Umbilical cord (tissue), 1 donor: ENCODE measurements at regions not wholly inside any gene's neighbourhood (a gene's known extent, or its start where the extent isn't known, plus 50 kb on each side); places are given as distances from the start of the nearest gene placed in this dataset.
A peak's percentile ranks its signal among the peaks of the same experiment; 100 is the strongest.

Source experiments
- DNase-seq: peaks from one replicate; pipeline ENCODE4 v3.0.0-alpha.2; 2015; ENCODE audit warnings: low spot score

GRCh38 chr17:33776304-33776703 is 478.8 kb upstream of the CCL2 start:
- DNase-seq: no peak

- DNase-seq: no peak
Measured at GRCh38 chr17:33776903-33777302, 478.2 kb upstream of the CCL2 start.

- DNase-seq: no peak
Measured at GRCh38 chr17:33777674-33778073, 477.4 kb upstream of the CCL2 start.

- no peak for DNase-seq
Measured at GRCh38 chr17:33778505-33779233, 476.4 kb upstream of the CCL2 start.

- peak; percentile 50 for DNase-seq
Measured at GRCh38 chr17:33779234-33779591, 475.9 kb upstream of the CCL2 start.

GRCh38 chr17:33785281-33785680 is 469.8 kb upstream of the CCL2 start:
- no peak for DNase-seq

GRCh38 chr17:33786478-33786877 is 468.6 kb upstream of the CCL2 start:
- DNase-seq: no peak

GRCh38 chr17:33789658-33790057 is 465.4 kb upstream of the CCL2 start:
- DNase-seq: no peak

GRCh38 chr17:33797181-33797580 is 457.9 kb upstream of the CCL2 start:
- DNase-seq: no peak

GRCh38 chr17:33798308-33798707 is 456.8 kb upstream of the CCL2 start:
- DNase-seq: no peak

GRCh38 chr17:33802349-33803198 is 452.5 kb upstream of the CCL2 start:
- no peak for DNase-seq

- DNase-seq: no peak
Measured at GRCh38 chr17:33803199-33803685, 451.8 kb upstream of the CCL2 start.

GRCh38 chr17:33803686-33804085 is 451.4 kb upstream of the CCL2 start:
- DNase-seq: no peak

- no peak for DNase-seq
Measured at GRCh38 chr17:33804401-33804800, 450.7 kb upstream of the CCL2 start.

- no peak for DNase-seq
Measured at GRCh38 chr17:33806631-33807030, 448.5 kb upstream of the CCL2 start.

- no peak for DNase-seq
Measured at GRCh38 chr17:33809748-33810147, 445.3 kb upstream of the CCL2 start.

- DNase-seq: peak; percentile 8
Measured at GRCh38 chr17:33811004-33811760, 443.9 kb upstream of the CCL2 start.

- no peak for DNase-seq
Measured at GRCh38 chr17:33811984-33812577, 443.0 kb upstream of the CCL2 start.

GRCh38 chr17:33814852-33815251 is 440.2 kb upstream of the CCL2 start:
- DNase-seq: no peak

GRCh38 chr17:33816036-33816435 is 439.0 kb upstream of the CCL2 start:
- DNase-seq: no peak

- DNase-seq: no peak
Measured at GRCh38 chr17:33816842-33817617, 438.1 kb upstream of the CCL2 start.
